ENCODE measurements at regions not wholly inside any gene's neighbourhood (a gene's known extent, or its start where the extent isn't known, plus 50 kb on each side); places are given as distances from the start of the nearest gene placed in this dataset.

GRCh38 chr11:119977881-119978280 lies 160.0 kb downstream of the TRIM29 start:
- no peak for TF ChIP-seq CTCF (conservative IDR thresholded peaks at IDR 0.05 in 1 of 2, IDR thresholded peaks at IDR 0.05 in 1 of 2; ENCODE audit: extremely low read depth in 1 of 2, insufficient read depth in 1 of 2, low read depth in 1 of 2, low read length in 2 of 2)
- TF ChIP-seq EZH2 (IDR thresholded peaks at IDR 0.05; ENCODE audit: borderline replicate concordance, low read length) = no peak
